ENCODE measurements at regions not wholly inside any gene's neighbourhood (a gene's known extent, or its start where the extent isn't known, plus 50 kb on each side); places are given as distances from the start of the nearest gene placed in this dataset.
"Not testable (repeated sequence)": the region's sequence is repeated elsewhere in the genome, so short reads cannot be mapped to it uniquely, and the experiment has no call there.

DNA sequence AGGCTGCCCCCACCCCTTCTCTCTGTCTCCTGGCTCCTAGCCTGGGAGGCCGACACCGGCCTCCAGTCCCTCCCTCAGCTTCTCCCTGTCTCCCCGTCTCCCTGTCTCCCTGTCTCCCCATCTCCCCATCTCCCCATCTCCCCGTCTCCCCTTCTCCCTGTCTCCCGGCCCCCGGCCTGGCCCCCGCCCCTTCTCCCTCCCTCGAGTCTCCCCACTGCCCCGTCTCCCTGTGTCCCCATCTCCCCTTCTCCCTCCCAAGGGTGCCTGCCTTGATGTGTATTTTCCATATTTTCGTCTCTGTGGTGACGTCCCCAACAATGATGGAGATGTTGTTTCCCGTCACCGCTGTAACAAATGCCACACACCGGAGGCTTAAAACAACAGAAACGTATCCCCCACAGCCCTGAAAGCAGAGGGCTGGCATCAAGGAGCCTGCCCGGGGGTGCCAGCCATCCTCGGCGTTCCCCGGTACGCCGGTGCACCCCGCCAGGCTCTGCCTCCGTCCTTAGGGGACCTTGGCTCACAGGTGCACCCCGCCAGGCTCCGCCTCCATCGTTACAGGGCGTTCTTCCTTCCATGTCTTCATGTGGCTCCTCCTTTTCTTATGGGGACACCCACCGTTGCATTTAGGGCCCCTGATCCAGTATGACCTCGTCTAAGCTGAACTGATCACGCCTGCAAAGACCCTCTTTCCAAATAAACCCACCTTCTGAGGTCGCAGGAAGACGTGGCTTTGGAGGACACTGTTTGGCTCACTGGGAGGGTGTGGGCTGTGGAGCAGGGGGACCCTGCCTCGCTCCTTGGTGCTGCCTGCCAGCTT lies 151.6 kb downstream of the NPIPB11 start:
- WGBS (ENCODE audit: insufficient coverage), result over 99% methylated on average over 20 of the region's 33 CpGs
- no peak for DNase-seq
- H3K36me3 ChIP-seq (ENCODE audit: control insufficient read depth in 4 of 4, insufficient read depth in 4 of 4, low read length in 3 of 4), result peaks cover 0 to 10% (median 4%) of the 10 kb centered on the region in 4 experiments
- H3K27me3 ChIP-seq (replicated peaks in 2 of 5; ENCODE audit: control insufficient read depth in 4 of 5, insufficient read depth in 5 of 5, low read length in 4 of 5), result no peaks in the 10 kb centered on the region
- CTCF ChIA-PET, result no interaction called here
- no peaks in the 10 kb centered on the region for H3K9me3 ChIP-seq (ENCODE audit: control extremely low read depth in 1 of 5, control insufficient read depth in 4 of 5, insufficient read depth in 2 of 5, low read depth in 1 of 5, low read length in 4 of 5)
- no peak overlapping the region for H3K27ac ChIP-seq (ENCODE audit: insufficient read depth in 1 of 2, low read depth in 1 of 2, low read length in 2 of 2, poor library complexity in 1 of 2, severe bottlenecking in 2 of 2)
- H3K4me1 ChIP-seq (ENCODE audit: control extremely low read depth in 1 of 4, control insufficient read depth in 4 of 4, insufficient read depth in 4 of 4, low read length in 3 of 4), result no peaks in the 10 kb centered on the region
- no peak overlapping the region for H3K4me3 ChIP-seq (ENCODE audit: control insufficient read depth in 1 of 7, extremely low read depth in 1 of 7, insufficient read depth in 4 of 7, low read depth in 2 of 7, low read length in 6 of 7)
- POLR2A ChIA-PET, result no interaction called here

DNA sequence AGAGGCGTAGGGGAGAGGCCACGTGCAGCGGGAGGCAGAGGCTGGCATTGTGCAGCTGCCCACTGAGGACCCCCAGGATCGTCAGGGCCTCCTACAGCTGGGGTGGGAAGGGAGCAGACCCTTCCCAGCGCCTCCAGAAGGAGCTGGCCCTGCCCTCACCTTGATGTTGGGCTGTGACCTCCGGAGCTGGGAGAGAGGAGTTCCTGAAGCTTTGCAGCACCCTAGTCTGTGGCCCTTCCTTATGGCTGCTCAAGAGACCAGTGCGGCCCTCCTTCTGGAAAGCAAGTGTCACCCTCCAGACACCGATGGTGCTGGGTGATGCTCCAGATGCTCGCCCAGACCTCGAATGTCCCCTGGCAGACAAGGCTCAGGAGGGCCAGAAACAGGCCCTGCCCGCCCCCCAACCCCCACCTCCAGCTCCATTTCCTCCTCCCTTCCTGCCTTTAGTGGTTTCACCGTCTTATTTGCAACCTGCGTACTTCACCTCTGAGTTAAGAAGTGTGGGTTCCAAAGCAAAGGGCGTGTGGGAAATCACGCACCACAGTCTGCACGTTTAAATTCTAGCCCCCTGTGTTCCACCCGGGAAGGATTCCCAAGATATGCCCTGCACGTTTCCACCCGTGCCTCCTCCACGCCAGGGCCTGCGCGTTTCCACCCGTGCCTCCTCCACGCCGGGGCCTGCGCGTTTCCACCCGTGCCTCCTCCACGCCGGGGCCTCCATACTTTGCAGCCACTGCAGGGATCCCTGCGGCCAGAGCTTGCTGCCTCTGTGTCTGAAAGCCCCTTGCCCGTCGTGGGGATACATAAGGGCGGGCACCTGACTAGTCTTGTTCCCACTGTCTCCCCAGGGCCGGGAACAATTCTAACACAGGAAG lies 152.6 kb downstream of the NPIPB11 start:
- H3K27ac ChIP-seq (ENCODE audit: insufficient read depth in 1 of 2, low read depth in 1 of 2, low read length in 2 of 2, poor library complexity in 1 of 2, severe bottlenecking in 2 of 2); H3K9me3 ChIP-seq (ENCODE audit: control extremely low read depth in 1 of 5, control insufficient read depth in 4 of 5, insufficient read depth in 2 of 5, low read depth in 1 of 5, low read length in 4 of 5); POLR2A ChIA-PET; H3K4me3 ChIP-seq (ENCODE audit: control insufficient read depth in 1 of 7, extremely low read depth in 1 of 7, insufficient read depth in 4 of 7, low read depth in 2 of 7, low read length in 6 of 7); H3K27me3 ChIP-seq (replicated peaks in 2 of 5; ENCODE audit: control insufficient read depth in 4 of 5, insufficient read depth in 5 of 5, low read length in 4 of 5); H3K4me1 ChIP-seq (ENCODE audit: control extremely low read depth in 1 of 4, control insufficient read depth in 4 of 4, insufficient read depth in 4 of 4, low read length in 3 of 4); CTCF ChIA-PET; DNase-seq: not testable (repeated sequence)
- peaks cover 0 to 10% (median 4%) of the 10 kb centered on the region in 4 experiments for H3K36me3 ChIP-seq (ENCODE audit: control insufficient read depth in 4 of 4, insufficient read depth in 4 of 4, low read length in 3 of 4)
- WGBS (ENCODE audit: insufficient coverage), result 86% methylated on average over 26 of the region's 35 CpGs

DNA sequence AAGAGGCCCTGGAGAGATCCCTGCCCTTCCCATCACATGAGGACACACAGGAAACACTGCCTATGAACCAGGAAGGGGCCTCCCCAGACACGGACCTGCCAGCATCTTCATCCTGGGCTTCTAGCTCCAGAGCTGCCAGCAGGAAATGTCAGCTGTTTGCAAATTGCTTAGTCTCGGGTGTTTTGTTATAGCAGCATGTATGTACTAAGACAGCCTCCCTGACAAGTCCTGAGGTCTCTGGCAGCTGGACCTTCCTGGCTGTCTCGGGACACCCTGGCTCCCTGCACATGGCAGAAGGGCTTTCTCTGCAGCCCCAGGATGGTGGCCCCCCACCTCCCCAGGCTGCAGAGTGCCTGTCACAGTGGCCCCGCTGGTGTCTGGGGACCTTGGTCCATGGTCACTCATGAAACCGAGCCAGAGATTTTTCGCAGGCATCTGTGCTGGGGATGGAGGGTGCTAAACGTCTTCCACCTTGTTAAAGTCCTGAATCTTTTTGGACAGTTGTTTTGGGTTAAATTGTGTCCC lies 153.4 kb downstream of the NPIPB11 start:
- 100% methylated on average over 5 of the region's 7 CpGs for WGBS (ENCODE audit: insufficient coverage)
- H3K9me3 ChIP-seq (ENCODE audit: control extremely low read depth in 1 of 5, control insufficient read depth in 4 of 5, insufficient read depth in 2 of 5, low read depth in 1 of 5, low read length in 4 of 5); POLR2A ChIA-PET; CTCF ChIA-PET; H3K4me3 ChIP-seq (ENCODE audit: control insufficient read depth in 1 of 7, extremely low read depth in 1 of 7, insufficient read depth in 4 of 7, low read depth in 2 of 7, low read length in 6 of 7); H3K27ac ChIP-seq (ENCODE audit: insufficient read depth in 1 of 2, low read depth in 1 of 2, low read length in 2 of 2, poor library complexity in 1 of 2, severe bottlenecking in 2 of 2); H3K27me3 ChIP-seq (replicated peaks in 2 of 5; ENCODE audit: control insufficient read depth in 4 of 5, insufficient read depth in 5 of 5, low read length in 4 of 5); DNase-seq; H3K4me1 ChIP-seq (ENCODE audit: control extremely low read depth in 1 of 4, control insufficient read depth in 4 of 4, insufficient read depth in 4 of 4, low read length in 3 of 4): not testable (repeated sequence)
- peaks cover 0 to 10% (median 4%) of the 10 kb centered on the region in 4 experiments for H3K36me3 ChIP-seq (ENCODE audit: control insufficient read depth in 4 of 4, insufficient read depth in 4 of 4, low read length in 3 of 4)

- H3K36me3 ChIP-seq (ENCODE audit: control insufficient read depth in 4 of 4, insufficient read depth in 4 of 4, low read length in 3 of 4), result peaks cover 0 to 10% (median 4%) of the 10 kb centered on the region in 4 experiments
- H3K4me3 ChIP-seq (ENCODE audit: control insufficient read depth in 1 of 7, extremely low read depth in 1 of 7, insufficient read depth in 4 of 7, low read depth in 2 of 7, low read length in 6 of 7); POLR2A ChIA-PET; H3K27me3 ChIP-seq (replicated peaks in 2 of 5; ENCODE audit: control insufficient read depth in 4 of 5, insufficient read depth in 5 of 5, low read length in 4 of 5); H3K27ac ChIP-seq (ENCODE audit: insufficient read depth in 1 of 2, low read depth in 1 of 2, low read length in 2 of 2, poor library complexity in 1 of 2, severe bottlenecking in 2 of 2); CTCF ChIA-PET; H3K4me1 ChIP-seq (ENCODE audit: control extremely low read depth in 1 of 4, control insufficient read depth in 4 of 4, insufficient read depth in 4 of 4, low read length in 3 of 4); DNase-seq; H3K9me3 ChIP-seq (ENCODE audit: control extremely low read depth in 1 of 5, control insufficient read depth in 4 of 5, insufficient read depth in 2 of 5, low read depth in 1 of 5, low read length in 4 of 5): not testable (repeated sequence)
- WGBS (ENCODE audit: insufficient coverage), result 97% methylated on average over 11 of the region's 14 CpGs
Measured at GRCh38 chr16:29252311-29252710, 154.2 kb downstream of the NPIPB11 start.

DNA sequence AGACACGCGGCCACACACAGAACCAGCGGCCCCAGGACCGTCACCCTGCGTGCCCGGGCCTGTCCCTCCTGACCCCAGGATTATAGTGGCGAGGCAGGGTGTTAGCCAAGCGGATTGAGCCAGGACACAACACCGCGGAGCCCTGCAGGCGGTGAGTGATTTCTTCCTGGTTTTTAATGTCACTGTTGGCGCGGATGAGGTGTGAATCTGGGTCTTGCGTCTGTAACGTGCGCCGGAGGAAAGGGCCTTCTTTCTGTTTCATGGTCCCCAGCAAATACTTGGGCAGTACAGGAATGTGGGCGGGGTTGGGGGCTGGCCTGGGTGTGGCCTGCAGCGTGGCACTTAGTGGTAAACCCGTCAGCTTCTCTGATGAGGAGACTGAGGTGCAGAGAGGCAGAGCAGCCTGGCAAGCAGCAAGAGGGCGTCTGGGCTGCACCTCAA lies 154.9 kb downstream of the NPIPB11 start:
- POLR2A ChIA-PET; H3K27ac ChIP-seq (ENCODE audit: insufficient read depth in 1 of 2, low read depth in 1 of 2, low read length in 2 of 2, poor library complexity in 1 of 2, severe bottlenecking in 2 of 2); CTCF ChIA-PET; DNase-seq; H3K4me3 ChIP-seq (ENCODE audit: control insufficient read depth in 1 of 7, extremely low read depth in 1 of 7, insufficient read depth in 4 of 7, low read depth in 2 of 7, low read length in 6 of 7); H3K27me3 ChIP-seq (replicated peaks in 2 of 5; ENCODE audit: control insufficient read depth in 4 of 5, insufficient read depth in 5 of 5, low read length in 4 of 5); H3K4me1 ChIP-seq (ENCODE audit: control extremely low read depth in 1 of 4, control insufficient read depth in 4 of 4, insufficient read depth in 4 of 4, low read length in 3 of 4); H3K9me3 ChIP-seq (ENCODE audit: control extremely low read depth in 1 of 5, control insufficient read depth in 4 of 5, insufficient read depth in 2 of 5, low read depth in 1 of 5, low read length in 4 of 5): not testable (repeated sequence)
- 97% methylated on average over 11 of the region's 21 CpGs for WGBS (ENCODE audit: insufficient coverage)
- H3K36me3 ChIP-seq (ENCODE audit: control insufficient read depth in 4 of 4, insufficient read depth in 4 of 4, low read length in 3 of 4), result peaks cover 0 to 10% (median 4%) of the 10 kb centered on the region in 4 experiments

DNA sequence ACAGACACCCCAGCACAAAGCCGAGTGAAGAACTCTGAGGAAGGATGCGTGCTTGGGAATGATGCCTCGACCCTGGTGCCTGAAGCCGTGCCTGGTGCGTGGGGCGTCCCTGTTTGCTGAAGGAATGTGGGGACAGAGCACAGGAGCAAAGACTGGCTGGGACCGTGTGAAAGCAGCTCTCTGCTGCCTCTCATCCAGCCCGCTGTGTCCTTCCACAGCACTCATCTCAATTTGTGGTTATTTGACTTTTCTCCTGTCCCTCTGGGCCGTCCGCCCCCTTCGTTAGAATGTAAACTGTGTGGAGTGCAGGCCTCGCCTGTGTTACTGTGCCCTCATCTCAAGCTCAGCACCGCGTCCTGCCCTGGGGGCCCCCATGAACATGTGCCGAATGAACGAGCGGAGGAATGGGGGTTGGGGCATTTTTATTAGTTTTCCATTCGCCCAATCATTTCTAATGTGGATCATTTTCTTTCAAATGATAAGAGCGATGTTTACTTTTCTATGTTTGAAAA lies 155.5 kb downstream of the NPIPB11 start:
- WGBS (ENCODE audit: insufficient coverage), result 87% methylated on average over 6 of the region's 19 CpGs

More for the DNA sequence above, 155.5 kb downstream of the NPIPB11 start:
- H3K4me1 ChIP-seq (ENCODE audit: control extremely low read depth in 1 of 4, control insufficient read depth in 4 of 4, insufficient read depth in 4 of 4, low read length in 3 of 4); CTCF ChIA-PET; H3K27ac ChIP-seq (ENCODE audit: insufficient read depth in 1 of 2, low read depth in 1 of 2, low read length in 2 of 2, poor library complexity in 1 of 2, severe bottlenecking in 2 of 2); DNase-seq; H3K9me3 ChIP-seq (ENCODE audit: control extremely low read depth in 1 of 5, control insufficient read depth in 4 of 5, insufficient read depth in 2 of 5, low read depth in 1 of 5, low read length in 4 of 5); POLR2A ChIA-PET; H3K4me3 ChIP-seq (ENCODE audit: control insufficient read depth in 1 of 7, extremely low read depth in 1 of 7, insufficient read depth in 4 of 7, low read depth in 2 of 7, low read length in 6 of 7); H3K27me3 ChIP-seq (replicated peaks in 2 of 5; ENCODE audit: control insufficient read depth in 4 of 5, insufficient read depth in 5 of 5, low read length in 4 of 5): not testable (repeated sequence)
- H3K36me3 ChIP-seq (ENCODE audit: control insufficient read depth in 4 of 4, insufficient read depth in 4 of 4, low read length in 3 of 4), result peaks cover 0 to 10% (median 4%) of the 10 kb centered on the region in 4 experiments

Measured in common myeloid progenitor, CD34-positive (primary cell).